Activated CD4-positive, alpha-beta T cell treated with anti-CD3 and anti-CD28 coated beads for 36 hours (primary cell): ENCODE measurements at regions not wholly inside any gene's neighbourhood (a gene's known extent, or its start where the extent isn't known, plus 50 kb on each side); places are given as distances from the start of the nearest gene placed in this dataset.

Source experiments
- ATAC-seq: fragments of 200-7000 bp; cut with Tn5 transposase; one replicate; pipeline ENCODE4 v1.10.0; 2021; ENCODE audit warnings: mild to moderate bottlenecking, moderate library complexity
- CTCF ChIA-PET: fragments of 350-600 bp; sonication (Branson Sonifier 250); formaldehyde crosslinking; loops from one replicate; lab custom pipeline; 2021; ENCODE audit warnings: antibody characterized with exemption; lab: Charles Lee
- POLR2A ChIA-PET: fragments of 350-600 bp; sonication (Branson Sonifier 250); formaldehyde crosslinking; loops from one replicate; lab custom pipeline; 2021; ENCODE audit warnings: antibody characterized with exemption, inconsistent platforms; lab: Charles Lee
- DNase-seq: peaks from one replicate; pipeline ENCODE4 v3.0.0-alpha.2; 2020
- H3K27ac Mint-ChIP-seq: one replicate; pipeline ENCODE4 v1.8.0; 2021; ENCODE audit warnings: mixed read lengths
- H3K27me3 Mint-ChIP-seq: one replicate; pipeline ENCODE4 v1.8.0; 2021; ENCODE audit warnings: mixed read lengths
- H3K36me3 Mint-ChIP-seq: one replicate; pipeline ENCODE4 v1.8.0; 2021; ENCODE audit warnings: low read depth, mixed read lengths
- H3K4me1 Mint-ChIP-seq: one replicate; pipeline ENCODE4 v1.8.0; 2021; ENCODE audit warnings: mixed read lengths
- H3K4me3 Mint-ChIP-seq: one replicate; pipeline ENCODE4 v1.8.0; 2021; ENCODE audit warnings: mild to moderate bottlenecking, moderate library complexity, mixed read lengths
- H3K9me3 Mint-ChIP-seq: one replicate; pipeline ENCODE4 v1.8.0; 2021; ENCODE audit warnings: low read depth, mixed read lengths
- intact Hi-C, 2 experiments: fragments of 100-400 bp; cut with DNase I in 1 of 2; cut with micrococcal nuclease in 1 of 2; formaldehyde crosslinking; loops; one replicate each; pipeline versions ENCODE4 v1.14.2 to v1.15.1; 2022 to 2024; cut with DNase I, micrococcal nuclease

- POLR2A ChIA-PET, result no interaction called here
- ATAC-seq, result no peak
- intact Hi-C loops, result no loop called here
- Mint-ChIP-seq H3K4me3 (no peak overlapping the region), H3K4me1 (no peaks in the 10 kb centered on the region), H3K27ac (no peak overlapping the region), H3K27me3 (peaks cover 5% of the 10 kb centered on the region), H3K36me3 (no peaks in the 10 kb centered on the region), H3K9me3 (no peaks in the 10 kb centered on the region)
- DNase-seq, result no peak
- CTCF ChIA-PET, result no interaction called here
These were observed 176.7 kb downstream of the URI1 start for GRCh38 chr19:30118760-30119159.

- H3K9me3 Mint-ChIP-seq, result no peaks in the 10 kb centered on the region
- no peak for ATAC-seq
- H3K4me3 Mint-ChIP-seq, result no peak overlapping the region
- H3K36me3 Mint-ChIP-seq, result no peaks in the 10 kb centered on the region
- POLR2A ChIA-PET, result no interaction called here
- H3K27ac Mint-ChIP-seq, result no peak overlapping the region
- H3K27me3 Mint-ChIP-seq, result peaks cover 5% of the 10 kb centered on the region
- H3K4me1 Mint-ChIP-seq, result no peaks in the 10 kb centered on the region
- intact Hi-C loops, result no loop called here
- CTCF ChIA-PET, result no interaction called here
- no peak for DNase-seq
These were observed 177.3 kb downstream of the URI1 start for GRCh38 chr19:30119180-30119908.

GRCh38 chr19:30120860-30121484 is 178.9 kb downstream of the URI1 start:
- Mint-ChIP-seq H3K27me3 (peaks cover 5% of the 10 kb centered on the region), H3K4me1 (no peaks in the 10 kb centered on the region), H3K27ac (no peak overlapping the region), H3K4me3 (no peak overlapping the region), H3K36me3 (no peaks in the 10 kb centered on the region), H3K9me3 (no peaks in the 10 kb centered on the region)
- DNase-seq, result no peak
- ChIA-PET CTCF (no interaction called here), POLR2A (no interaction called here)
- intact Hi-C loops, result no loop called here
- ATAC-seq, result no peak

- ChIA-PET POLR2A (no interaction called here), CTCF (interaction anchor here (0.5 to 0.8 kb wide), 2 partner anchors 250 to 392 kb away, joined by 3 to 4 read pairs; no protein-coding TSS in a partner anchor)
- peaks cover 5% of the 10 kb centered on the region for H3K27me3 Mint-ChIP-seq
- no peak overlapping the region for H3K4me3 Mint-ChIP-seq
- no peak overlapping the region for H3K27ac Mint-ChIP-seq
- intact Hi-C loops, result no loop called here
- H3K4me1 Mint-ChIP-seq, result no peaks in the 10 kb centered on the region
- no peak for DNase-seq
- no peaks in the 10 kb centered on the region for H3K36me3 Mint-ChIP-seq
- H3K9me3 Mint-ChIP-seq, result no peaks in the 10 kb centered on the region
- ATAC-seq, result no peak
These were observed 180.4 kb downstream of the URI1 start for GRCh38 chr19:30122431-30122830.

- H3K4me3 Mint-ChIP-seq, result no peak overlapping the region
- DNase-seq, result no peak
- H3K9me3 Mint-ChIP-seq, result no peaks in the 10 kb centered on the region
- no peak overlapping the region for H3K27ac Mint-ChIP-seq
- intact Hi-C loops, result no loop called here
- H3K4me1 Mint-ChIP-seq, result no peaks in the 10 kb centered on the region
- H3K36me3 Mint-ChIP-seq, result no peaks in the 10 kb centered on the region
- ChIA-PET POLR2A (no interaction called here), CTCF (interaction anchor here (0.5 to 0.8 kb wide), 2 partner anchors 250 to 393 kb away, joined by 3 to 4 read pairs; no protein-coding TSS in a partner anchor)
- no peak for ATAC-seq
- peaks cover 5% of the 10 kb centered on the region for H3K27me3 Mint-ChIP-seq
These were observed 181.1 kb downstream of the URI1 start for GRCh38 chr19:30123119-30123518.

- ChIA-PET CTCF (no interaction called here), POLR2A (no interaction called here)
- Mint-ChIP-seq H3K9me3 (no peaks in the 10 kb centered on the region), H3K36me3 (no peaks in the 10 kb centered on the region), H3K4me3 (no peak overlapping the region), H3K27ac (no peak overlapping the region), H3K4me1 (no peaks in the 10 kb centered on the region), H3K27me3 (peaks cover 5% of the 10 kb centered on the region)
- DNase-seq (no peak), ATAC-seq (no peak)
- intact Hi-C loops, result no loop called here
These were observed 181.6 kb downstream of the URI1 start for GRCh38 chr19:30123611-30124010.

GRCh38 chr19:30128211-30128610 is 186.2 kb downstream of the URI1 start:
- Mint-ChIP-seq H3K27me3 (no peaks in the 10 kb centered on the region), H3K4me3 (no peak overlapping the region), H3K36me3 (no peaks in the 10 kb centered on the region), H3K4me1 (no peaks in the 10 kb centered on the region), H3K9me3 (no peaks in the 10 kb centered on the region), H3K27ac (no peak overlapping the region)
- DNase-seq (no peak), ATAC-seq (no peak)
- intact Hi-C loops, result no loop called here
- ChIA-PET POLR2A (no interaction called here), CTCF (no interaction called here)

GRCh38 chr19:30130356-30131122 is 188.5 kb downstream of the URI1 start:
- CTCF ChIA-PET, result no interaction called here

GRCh38 chr19:30131246-30131645 is 189.2 kb downstream of the URI1 start:
- H3K9me3 Mint-ChIP-seq, result no peaks in the 10 kb centered on the region
- no peaks in the 10 kb centered on the region for H3K27me3 Mint-ChIP-seq
- no peak overlapping the region for H3K4me3 Mint-ChIP-seq
- ATAC-seq (no peak), DNase-seq (no peak)
- intact Hi-C loops, result no loop called here
- H3K4me1 Mint-ChIP-seq, result no peaks in the 10 kb centered on the region
- ChIA-PET POLR2A (no interaction called here), CTCF (interaction anchor here (0.7 kb wide), 1 partner anchor 339 kb away, joined by 3 read pairs; no protein-coding TSS in a partner anchor)
- no peak overlapping the region for H3K27ac Mint-ChIP-seq
- no peaks in the 10 kb centered on the region for H3K36me3 Mint-ChIP-seq

More at GRCh38 chr19:30130356-30131122, 188.5 kb downstream of the URI1 start:
- Mint-ChIP-seq H3K27me3 (no peaks in the 10 kb centered on the region), H3K4me1 (no peaks in the 10 kb centered on the region), H3K36me3 (no peaks in the 10 kb centered on the region), H3K9me3 (no peaks in the 10 kb centered on the region), H3K27ac (no peak overlapping the region), H3K4me3 (no peak overlapping the region)
- POLR2A ChIA-PET, result no interaction called here
- intact Hi-C loops, result no loop called here
- DNase-seq (no peak), ATAC-seq (no peak)

- H3K4me1 Mint-ChIP-seq, result no peaks in the 10 kb centered on the region
- intact Hi-C loops, result no loop called here
- ChIA-PET POLR2A (no interaction called here), CTCF (interaction anchor here (0.7 kb wide), 1 partner anchor 339 kb away, joined by 3 read pairs; no protein-coding TSS in a partner anchor)
- no peaks in the 10 kb centered on the region for H3K9me3 Mint-ChIP-seq
- H3K27ac Mint-ChIP-seq, result no peak overlapping the region
- DNase-seq (no peak), ATAC-seq (no peak)
- no peaks in the 10 kb centered on the region for H3K27me3 Mint-ChIP-seq
- no peaks in the 10 kb centered on the region for H3K36me3 Mint-ChIP-seq
- H3K4me3 Mint-ChIP-seq, result no peak overlapping the region
These were observed 189.8 kb downstream of the URI1 start for GRCh38 chr19:30131722-30132291.

GRCh38 chr19:30132343-30133075 is 190.5 kb downstream of the URI1 start:
- no peaks in the 10 kb centered on the region for H3K9me3 Mint-ChIP-seq
- intact Hi-C loops, result no loop called here
- DNase-seq (no peak), ATAC-seq (no peak)
- no peaks in the 10 kb centered on the region for H3K4me1 Mint-ChIP-seq
- H3K27ac Mint-ChIP-seq, result no peak overlapping the region
- POLR2A ChIA-PET, result no interaction called here
- CTCF ChIA-PET, result no interaction called here
- no peak overlapping the region for H3K4me3 Mint-ChIP-seq
- no peaks in the 10 kb centered on the region for H3K36me3 Mint-ChIP-seq
- H3K27me3 Mint-ChIP-seq, result no peaks in the 10 kb centered on the region
